IPS-NIHi7 (cell line): ENCODE measurements at regions not wholly inside any gene's neighbourhood (a gene's known extent, or its start where the extent isn't known, plus 50 kb on each side); places are given as distances from the start of the nearest gene placed in this dataset.

Experiments used
- DNase-seq: peaks from one replicate; pipeline ENCODE4 v3.0.0; 2012; ENCODE audit warnings: mixed read lengths; ENCODE audit errors: extremely low spot score

GRCh38 chr22:26732284-26732683, 74.9 kb downstream of the MIAT start:
- no peak for DNase-seq

GRCh38 chr22:26734339-26735018, 77.1 kb downstream of the MIAT start:
- DNase-seq = no peak

- DNase-seq = no peak
These were observed 77.6 kb downstream of the MIAT start for GRCh38 chr22:26735019-26735409.

GRCh38 chr22:26737262-26737661, 79.9 kb downstream of the MIAT start:
- no peak for DNase-seq

GRCh38 chr22:26740253-26740652, 82.9 kb downstream of the MIAT start:
- peak; percentile 42 for DNase-seq

GRCh38 chr22:26743149-26743548, 85.8 kb downstream of the MIAT start:
- DNase-seq = no peak

- DNase-seq = no peak
These were observed 87.8 kb downstream of the MIAT start for GRCh38 chr22:26744892-26745808.

- no peak for DNase-seq
These were observed 88.9 kb downstream of the MIAT start for GRCh38 chr22:26746311-26746710.

- DNase-seq = no peak
These were observed 91.5 kb downstream of the MIAT start for GRCh38 chr22:26748845-26749244.

- peak; percentile 89 for DNase-seq
These were observed 93.8 kb downstream of the MIAT start for GRCh38 chr22:26751217-26751616.

GRCh38 chr22:26753125-26753862, 95.9 kb downstream of the MIAT start:
- DNase-seq = peak; percentile 62

- peak; percentile 89 for DNase-seq
These were observed 99.4 kb downstream of the MIAT start for GRCh38 chr22:26756675-26757293.

- no peak for DNase-seq
These were observed 100.1 kb downstream of the MIAT start for GRCh38 chr22:26757496-26757895.

- DNase-seq = no peak
These were observed 105.4 kb downstream of the MIAT start for GRCh38 chr22:26762503-26763472.

GRCh38 chr22:26763633-26764361, 106.4 kb downstream of the MIAT start:
- no peak for DNase-seq

GRCh38 chr22:26766510-26767350, 109.3 kb downstream of the MIAT start:
- no peak for DNase-seq

GRCh38 chr22:26767351-26768155, 110.2 kb downstream of the MIAT start:
- DNase-seq = no peak

- no peak for DNase-seq
These were observed 110.7 kb downstream of the MIAT start for GRCh38 chr22:26768156-26768515.
